ENCODE measurements at regions not wholly inside any gene's neighbourhood (a gene's known extent, or its start where the extent isn't known, plus 50 kb on each side); places are given as distances from the start of the nearest gene placed in this dataset.
"Not testable (repeated sequence)": the region's sequence is repeated elsewhere in the genome, so short reads cannot be mapped to it uniquely, and the experiment has no call there.

DNA sequence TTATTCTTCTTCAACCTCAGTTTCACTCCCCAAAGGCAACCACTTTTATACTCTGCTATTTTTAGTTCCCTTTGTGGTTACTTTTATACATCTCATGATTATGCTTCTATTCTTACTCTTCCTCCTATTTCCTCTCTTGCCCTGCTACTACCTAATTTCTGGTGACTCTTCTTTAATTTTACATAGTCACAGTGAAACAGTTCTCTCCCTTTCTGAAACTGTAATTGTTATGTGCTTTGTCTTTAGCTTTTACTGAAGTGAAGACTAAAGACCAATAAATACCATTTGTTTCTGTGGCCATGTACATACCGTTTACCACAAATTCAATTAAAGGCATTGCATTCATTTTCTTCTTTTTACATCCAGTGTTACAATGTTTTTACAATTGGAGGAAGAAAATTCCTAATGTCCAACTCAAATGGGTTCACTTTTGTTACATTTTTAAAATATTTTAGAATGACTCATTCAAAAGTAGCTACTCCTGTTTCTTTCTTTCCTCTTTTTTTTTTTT lies 410.6 kb downstream of the PSAT1 start:
- no peaks in the 10 kb centered on the region for H3K9me3 Mint-ChIP-seq
- H3K27ac Mint-ChIP-seq, result no peak overlapping the region
- H3K27me3 Mint-ChIP-seq (ENCODE audit: low read depth), result no peaks in the 10 kb centered on the region
- H3K4me1 Mint-ChIP-seq (ENCODE audit: low read depth), result peaks cover 3% of the 10 kb centered on the region
- H3K4me3 Mint-ChIP-seq (ENCODE audit: low read depth), result no peak overlapping the region
- no peaks in the 10 kb centered on the region for H3K36me3 Mint-ChIP-seq (ENCODE audit: low read depth)
- intact Hi-C loops (cut with micrococcal nuclease), result no loop called here
- DNase-seq (ENCODE audit: low spot score), result no peak

GRCh38 chr9:78712903-78713613 lies 416.1 kb downstream of the PSAT1 start:
- Mint-ChIP-seq H3K27ac (no peak overlapping the region), H3K36me3 (ENCODE audit: low read depth) (no peaks in the 10 kb centered on the region), H3K4me1 (ENCODE audit: low read depth) (no peaks in the 10 kb centered on the region), H3K4me3 (ENCODE audit: low read depth) (no peak overlapping the region), H3K27me3 (ENCODE audit: low read depth) (no peaks in the 10 kb centered on the region), H3K9me3 (no peaks in the 10 kb centered on the region)
- no peak for DNase-seq (ENCODE audit: low spot score)
- intact Hi-C loops (cut with micrococcal nuclease), result no loop called here

GRCh38 chr9:78713614-78714405 lies 416.9 kb downstream of the PSAT1 start:
- H3K4me1 Mint-ChIP-seq (ENCODE audit: low read depth), result no peaks in the 10 kb centered on the region
- H3K36me3 Mint-ChIP-seq (ENCODE audit: low read depth), result no peaks in the 10 kb centered on the region
- H3K9me3 Mint-ChIP-seq, result no peaks in the 10 kb centered on the region
- no peaks in the 10 kb centered on the region for H3K27me3 Mint-ChIP-seq (ENCODE audit: low read depth)
- no peak overlapping the region for H3K27ac Mint-ChIP-seq
- no peak for DNase-seq (ENCODE audit: low spot score)
- intact Hi-C loops (cut with micrococcal nuclease), result no loop called here
- no peak overlapping the region for H3K4me3 Mint-ChIP-seq (ENCODE audit: low read depth)

DNA sequence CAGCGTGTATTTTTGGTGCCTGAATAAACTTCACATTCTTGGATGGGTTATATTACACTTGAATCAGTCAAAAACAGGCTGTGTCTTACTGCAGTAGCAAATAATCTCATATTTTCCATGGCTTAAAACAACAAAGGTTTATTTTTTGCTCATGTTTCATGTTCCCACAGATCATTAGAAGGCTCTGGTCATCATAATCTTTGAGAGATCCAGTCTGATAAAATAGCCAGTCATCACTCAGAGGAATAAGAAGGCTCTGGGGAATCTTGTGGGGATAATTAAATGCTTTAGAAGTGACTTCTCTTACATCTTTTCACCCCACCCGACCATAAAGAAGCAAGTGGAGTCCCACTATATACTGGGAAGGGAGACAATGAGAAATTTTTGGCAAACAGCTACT lies 417.7 kb downstream of the PSAT1 start:
- Mint-ChIP-seq H3K27me3 (ENCODE audit: low read depth) (no peaks in the 10 kb centered on the region), H3K4me3 (ENCODE audit: low read depth) (no peak overlapping the region), H3K9me3 (no peaks in the 10 kb centered on the region), H3K27ac (no peak overlapping the region), H3K36me3 (ENCODE audit: low read depth) (no peaks in the 10 kb centered on the region), H3K4me1 (ENCODE audit: low read depth) (no peaks in the 10 kb centered on the region)
- intact Hi-C loops (cut with micrococcal nuclease), result no loop called here
- no peak for DNase-seq (ENCODE audit: low spot score)

- H3K36me3 Mint-ChIP-seq (ENCODE audit: low read depth); H3K4me1 Mint-ChIP-seq (ENCODE audit: low read depth); H3K27me3 Mint-ChIP-seq (ENCODE audit: low read depth); H3K27ac Mint-ChIP-seq; H3K9me3 Mint-ChIP-seq; intact Hi-C loops (cut with micrococcal nuclease); DNase-seq (ENCODE audit: low spot score); H3K4me3 Mint-ChIP-seq (ENCODE audit: low read depth): not testable (repeated sequence)
Observed at GRCh38 chr9:78719029-78719428, 422.1 kb downstream of the PSAT1 start.

DNA sequence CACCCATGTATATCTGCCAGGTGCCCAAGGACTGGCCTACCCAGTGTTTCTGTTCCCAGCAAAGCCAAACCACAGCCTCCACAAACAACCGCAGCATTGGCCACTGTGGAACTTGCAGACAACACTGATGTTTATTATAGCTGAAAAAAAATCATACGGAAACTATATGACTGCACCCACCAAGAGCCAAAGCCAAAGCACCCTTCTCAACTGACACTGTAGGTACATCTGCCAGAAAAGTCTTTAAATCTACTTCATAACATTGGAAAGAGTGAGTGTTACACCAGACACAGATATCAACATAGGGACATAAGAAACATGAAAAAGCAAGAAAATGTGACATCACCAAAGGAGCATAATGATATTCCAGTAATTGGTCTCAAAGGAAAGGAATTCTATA lies 428.0 kb downstream of the PSAT1 start:
- no peaks in the 10 kb centered on the region for H3K4me1 Mint-ChIP-seq (ENCODE audit: low read depth)
- intact Hi-C loops (cut with micrococcal nuclease), result no loop called here
- H3K36me3 Mint-ChIP-seq (ENCODE audit: low read depth), result no peaks in the 10 kb centered on the region
- no peaks in the 10 kb centered on the region for H3K27me3 Mint-ChIP-seq (ENCODE audit: low read depth)
- DNase-seq (ENCODE audit: low spot score), result no peak
- peaks cover 8% of the 10 kb centered on the region for H3K9me3 Mint-ChIP-seq
- no peak overlapping the region for H3K27ac Mint-ChIP-seq
- no peak overlapping the region for H3K4me3 Mint-ChIP-seq (ENCODE audit: low read depth)

- Mint-ChIP-seq H3K9me3 (peaks cover 8% of the 10 kb centered on the region), H3K4me3 (ENCODE audit: low read depth) (no peak overlapping the region), H3K4me1 (ENCODE audit: low read depth) (no peaks in the 10 kb centered on the region), H3K36me3 (ENCODE audit: low read depth) (no peaks in the 10 kb centered on the region), H3K27ac (no peak overlapping the region), H3K27me3 (ENCODE audit: low read depth) (no peaks in the 10 kb centered on the region)
- intact Hi-C loops (cut with micrococcal nuclease), result no loop called here
- DNase-seq (ENCODE audit: low spot score), result no peak
Observed at GRCh38 chr9:78725503-78725902, 428.6 kb downstream of the PSAT1 start.

DNA sequence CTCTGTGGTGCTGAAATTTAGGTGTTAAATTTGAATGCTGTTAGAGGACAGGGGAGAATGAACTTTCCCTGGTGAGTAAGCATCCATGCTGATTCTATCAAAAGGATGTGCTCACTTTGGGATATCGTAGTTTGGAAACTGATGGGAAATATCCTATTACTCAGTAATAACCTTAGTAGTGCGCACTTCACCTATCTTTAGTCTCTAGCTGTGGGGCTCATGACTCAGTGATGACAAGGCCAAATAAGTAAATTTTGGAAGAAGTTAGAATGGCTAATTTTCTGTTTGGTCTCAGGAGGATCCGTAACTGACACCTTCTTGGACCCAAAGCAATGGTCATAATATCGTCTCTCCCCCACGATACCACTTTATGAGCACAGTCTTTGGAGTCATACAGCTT lies 448.4 kb downstream of the PSAT1 start:
- no peaks in the 10 kb centered on the region for H3K9me3 Mint-ChIP-seq
- H3K27me3 Mint-ChIP-seq (ENCODE audit: low read depth), result no peaks in the 10 kb centered on the region
- DNase-seq (ENCODE audit: low spot score), result no peak
- no peaks in the 10 kb centered on the region for H3K36me3 Mint-ChIP-seq (ENCODE audit: low read depth)
- H3K4me3 Mint-ChIP-seq (ENCODE audit: low read depth), result no peak overlapping the region
- intact Hi-C loops (cut with micrococcal nuclease), result no loop called here
- no peak overlapping the region for H3K27ac Mint-ChIP-seq
- H3K4me1 Mint-ChIP-seq (ENCODE audit: low read depth), result no peaks in the 10 kb centered on the region

DNA sequence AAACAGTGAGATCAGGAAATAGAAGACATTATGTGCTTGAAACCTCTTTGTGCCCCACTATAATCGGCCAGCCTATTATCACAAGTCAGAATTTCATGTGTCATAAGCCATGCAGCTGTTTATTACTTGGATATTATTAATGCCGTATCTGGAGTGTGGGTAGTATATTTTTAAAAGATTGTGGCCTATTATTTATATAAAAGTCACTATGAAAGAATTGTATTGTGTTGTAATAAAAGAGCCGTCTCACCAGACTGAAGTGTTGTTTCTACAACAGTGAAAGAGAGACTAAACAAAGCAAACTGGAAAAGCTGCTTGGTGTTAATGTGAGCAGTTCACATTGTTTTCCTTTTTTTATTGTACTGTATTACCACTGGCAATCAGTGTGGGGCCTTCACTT lies 449.1 kb downstream of the PSAT1 start:
- Mint-ChIP-seq H3K4me1 (ENCODE audit: low read depth) (no peaks in the 10 kb centered on the region), H3K27me3 (ENCODE audit: low read depth) (no peaks in the 10 kb centered on the region), H3K9me3 (no peaks in the 10 kb centered on the region), H3K4me3 (ENCODE audit: low read depth) (no peak overlapping the region), H3K36me3 (ENCODE audit: low read depth) (no peaks in the 10 kb centered on the region), H3K27ac (no peak overlapping the region)
- DNase-seq (ENCODE audit: low spot score), result no peak
- intact Hi-C loops (cut with micrococcal nuclease), result no loop called here

DNA sequence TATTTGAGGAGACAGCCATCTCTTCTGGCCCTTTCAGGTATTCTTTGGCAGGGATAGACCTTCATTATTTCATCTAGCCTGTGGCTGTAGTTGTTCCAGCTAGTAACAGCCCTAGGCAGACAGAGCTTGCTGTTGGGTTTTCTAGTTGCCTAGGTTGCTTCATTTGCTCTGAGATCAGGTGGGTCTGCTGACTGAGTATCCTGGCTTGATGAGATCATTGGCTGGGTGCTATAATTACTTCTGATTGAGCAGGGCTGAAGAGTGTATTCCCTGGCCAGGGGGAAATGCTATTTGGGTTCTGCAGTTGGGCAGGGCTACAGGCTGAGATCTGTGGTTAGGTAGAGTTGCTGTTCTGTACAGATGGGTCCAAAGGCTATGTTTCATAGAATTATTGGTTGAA lies 456.1 kb downstream of the PSAT1 start:
- DNase-seq (ENCODE audit: low spot score), result no peak
- no peaks in the 10 kb centered on the region for H3K36me3 Mint-ChIP-seq (ENCODE audit: low read depth)
- intact Hi-C loops (cut with micrococcal nuclease), result no loop called here
- H3K4me3 Mint-ChIP-seq (ENCODE audit: low read depth), result no peak overlapping the region
- no peaks in the 10 kb centered on the region for H3K27me3 Mint-ChIP-seq (ENCODE audit: low read depth)
- no peaks in the 10 kb centered on the region for H3K4me1 Mint-ChIP-seq (ENCODE audit: low read depth)
- H3K27ac Mint-ChIP-seq, result no peak overlapping the region
- no peaks in the 10 kb centered on the region for H3K9me3 Mint-ChIP-seq

GRCh38 chr9:78756813-78757510 lies 460.0 kb downstream of the PSAT1 start:
- H3K4me3 Mint-ChIP-seq (ENCODE audit: low read depth), result no peak overlapping the region
- no peaks in the 10 kb centered on the region for H3K36me3 Mint-ChIP-seq (ENCODE audit: low read depth)
- no peak overlapping the region for H3K27ac Mint-ChIP-seq
- no peaks in the 10 kb centered on the region for H3K4me1 Mint-ChIP-seq (ENCODE audit: low read depth)
- intact Hi-C loops (cut with micrococcal nuclease), result no loop called here
- no peak for DNase-seq (ENCODE audit: low spot score)
- no peaks in the 10 kb centered on the region for H3K9me3 Mint-ChIP-seq
- H3K27me3 Mint-ChIP-seq (ENCODE audit: low read depth), result no peaks in the 10 kb centered on the region

GRCh38 chr9:78763424-78763823 lies 466.5 kb downstream of the PSAT1 start:
- Mint-ChIP-seq H3K27me3 (ENCODE audit: low read depth) (no peaks in the 10 kb centered on the region), H3K4me3 (ENCODE audit: low read depth) (no peak overlapping the region), H3K4me1 (ENCODE audit: low read depth) (no peaks in the 10 kb centered on the region), H3K27ac (no peak overlapping the region), H3K9me3 (no peaks in the 10 kb centered on the region), H3K36me3 (ENCODE audit: low read depth) (no peaks in the 10 kb centered on the region)
- no peak for DNase-seq (ENCODE audit: low spot score)
- intact Hi-C loops (cut with micrococcal nuclease), result no loop called here

- intact Hi-C loops (cut with micrococcal nuclease), result no loop called here
- Mint-ChIP-seq H3K4me1 (ENCODE audit: low read depth) (no peaks in the 10 kb centered on the region), H3K9me3 (no peaks in the 10 kb centered on the region), H3K36me3 (ENCODE audit: low read depth) (no peaks in the 10 kb centered on the region), H3K27ac (no peak overlapping the region), H3K4me3 (ENCODE audit: low read depth) (no peak overlapping the region), H3K27me3 (ENCODE audit: low read depth) (no peaks in the 10 kb centered on the region)
- DNase-seq (ENCODE audit: low spot score), result no peak
Observed at GRCh38 chr9:78765861-78766260, 468.9 kb downstream of the PSAT1 start.
